CMK (cell line): ENCODE measurements at regions not wholly inside any gene's neighbourhood (a gene's known extent, or its start where the extent isn't known, plus 50 kb on each side); places are given as distances from the start of the nearest gene placed in this dataset.

Experiments
- DNase-seq: peaks from one replicate; pipeline ENCODE4 v3.0.0-alpha.2; 2010; ENCODE audit warnings: low read depth

GRCh38 chr4:43983610-43984009, 465.0 kb downstream of the KCTD8 start:
- no peak for DNase-seq

- no peak for DNase-seq
Observed at GRCh38 chr4:43987331-43987944, 461.2 kb downstream of the KCTD8 start.

GRCh38 chr4:43990551-43990950, 458.1 kb downstream of the KCTD8 start:
- no peak for DNase-seq

GRCh38 chr4:43990963-43991362, 457.6 kb downstream of the KCTD8 start:
- DNase-seq, result no peak

GRCh38 chr4:43992552-43992951, 456.1 kb downstream of the KCTD8 start:
- DNase-seq, result no peak

- no peak for DNase-seq
Observed at GRCh38 chr4:43993196-43993902, 455.3 kb downstream of the KCTD8 start.

GRCh38 chr4:43999669-44000068, 448.9 kb downstream of the KCTD8 start:
- DNase-seq, result no peak

GRCh38 chr4:44002368-44002767, 446.2 kb downstream of the KCTD8 start:
- no peak for DNase-seq

GRCh38 chr4:44016570-44017421, 431.8 kb downstream of the KCTD8 start:
- no peak for DNase-seq

GRCh38 chr4:44017422-44017739, 431.2 kb downstream of the KCTD8 start:
- DNase-seq, result no peak

- DNase-seq, result no peak
Observed at GRCh38 chr4:44019721-44020120, 428.9 kb downstream of the KCTD8 start.

- no peak for DNase-seq
Observed at GRCh38 chr4:44025376-44026020, 423.1 kb downstream of the KCTD8 start.

GRCh38 chr4:44038811-44039210, 409.8 kb downstream of the KCTD8 start:
- no peak for DNase-seq

- DNase-seq, result no peak
Observed at GRCh38 chr4:44046491-44046890, 402.1 kb downstream of the KCTD8 start.

- DNase-seq, result no peak
Observed at GRCh38 chr4:44056721-44057151, 391.9 kb downstream of the KCTD8 start.

GRCh38 chr4:44070843-44071242, 377.8 kb downstream of the KCTD8 start:
- DNase-seq, result no peak

GRCh38 chr4:44071959-44072955, 376.4 kb downstream of the KCTD8 start:
- DNase-seq, result no peak

- no peak for DNase-seq
Observed at GRCh38 chr4:44086753-44087152, 361.9 kb downstream of the KCTD8 start.

GRCh38 chr4:44093390-44093789, 355.2 kb downstream of the KCTD8 start:
- no peak for DNase-seq

- no peak for DNase-seq
Observed at GRCh38 chr4:44098973-44099372, 349.6 kb downstream of the KCTD8 start.

- no peak for DNase-seq
Observed at GRCh38 chr4:44100456-44100855, 348.2 kb downstream of the KCTD8 start.
